Smooth muscle cell (in vitro differentiated cells): ENCODE measurements at regions not wholly inside any gene's neighbourhood (a gene's known extent, or its start where the extent isn't known, plus 50 kb on each side); places are given as distances from the start of the nearest gene placed in this dataset.

ENCODE experiments used
- DNase-seq: peaks from one replicate; lab custom pipeline; 2025; ENCODE audit not compliant: unreplicated experiment; lab: John Stamatoyannopoulos, UW
- H2AFZ ChIP-seq: fragments of 200-600 bp; sonication (generic); 2 replicates; pipeline ENCODE4 v1.6.0; 2016; ENCODE audit warnings: antibody characterized with exemption, low read depth, mild to moderate bottlenecking
- H3F3A ChIP-seq: fragments of 200-600 bp; sonication (generic); 2 replicates; pipeline ENCODE4 v1.6.0; 2017; ENCODE audit warnings: antibody characterized with exemption, low read depth
- H3K27ac ChIP-seq: fragments of 200-600 bp; sonication (generic); 2 replicates; pipeline ENCODE4 v1.5.1; 2016; ENCODE audit warnings: low read depth, mild to moderate bottlenecking
- H3K27me3 ChIP-seq: fragments of 200-600 bp; sonication (generic); 2 replicates; pipeline ENCODE4 v1.6.1; 2016; ENCODE audit warnings: low read depth, mild to moderate bottlenecking
- H3K36me3 ChIP-seq: fragments of 200-600 bp; sonication (generic); 2 replicates; pipeline ENCODE4 v1.5.1; 2016; ENCODE audit warnings: low read depth
- H3K4me1 ChIP-seq: fragments of 200-600 bp; sonication (generic); 2 replicates; pipeline ENCODE4 v1.5.1; 2016; ENCODE audit warnings: low read depth
- H3K4me2 ChIP-seq: fragments of 200-600 bp; sonication (generic); 2 replicates; pipeline ENCODE4 v1.6.0; 2016; ENCODE audit warnings: mild to moderate bottlenecking
- H3K4me3 ChIP-seq: fragments of 200-600 bp; sonication (generic); 2 replicates; pipeline ENCODE4 v1.5.1; 2016; ENCODE audit warnings: mild to moderate bottlenecking
- H3K79me2 ChIP-seq: fragments of 200-600 bp; sonication (generic); 2 replicates; pipeline ENCODE4 v1.6.0; 2016; ENCODE audit warnings: low read depth, mild to moderate bottlenecking
- H3K9ac ChIP-seq: fragments of 200-600 bp; sonication (generic); 2 replicates; pipeline ENCODE4 v1.6.0; 2016; ENCODE audit warnings: low read depth
- H3K9me3 ChIP-seq: fragments of 200-600 bp; sonication (generic); replicated peaks from 2 replicates; pipeline ENCODE4 v1.5.1; 2016; ENCODE audit warnings: low read depth
- H4K20me1 ChIP-seq: fragments of 200-600 bp; sonication (generic); 2 replicates; pipeline ENCODE4 v1.6.0; 2016; ENCODE audit warnings: low read depth
- WGBS: methylation state at CpG from one replicate; pipeline ENCODE4 v1.1.7; 2016; ENCODE audit warnings: low lambda C conversion rate; 5-methylcytosine and 5-hydroxymethylcytosine counted together
- TF ChIP-seq, protein P1 (sequence below): fragments of 200-600 bp; sonication (generic); IDR thresholded peaks from 2 replicates; pipeline ENCODE4 v1.5.1; 2017; ENCODE audit warnings: borderline replicate concordance, mild to moderate bottlenecking, antibody characterized with exemption; ENCODE audit not compliant: insufficient read depth, poor library complexity, severe bottlenecking

GRCh38 chr20:11354846-11355245 is 562.8 kb upstream of the BTBD3 start:
- Histone ChIP-seq H3K27ac (no peak overlapping the region), H3K4me1 (peaks cover 19% of the 10 kb centered on the region), H3K36me3 (no peaks in the 10 kb centered on the region), H3F3A (no peaks in the 10 kb centered on the region), H3K79me2 (no peaks in the 10 kb centered on the region), H3K4me2 (no peak overlapping the region), H3K9me3 (no peaks in the 10 kb centered on the region), H3K9ac (no peak overlapping the region), H2AFZ (no peak overlapping the region), H3K4me3 (no peak overlapping the region), H3K27me3 (no peaks in the 10 kb centered on the region), H4K20me1 (no peaks in the 10 kb centered on the region)
- TF ChIP-seq, protein P1, sequence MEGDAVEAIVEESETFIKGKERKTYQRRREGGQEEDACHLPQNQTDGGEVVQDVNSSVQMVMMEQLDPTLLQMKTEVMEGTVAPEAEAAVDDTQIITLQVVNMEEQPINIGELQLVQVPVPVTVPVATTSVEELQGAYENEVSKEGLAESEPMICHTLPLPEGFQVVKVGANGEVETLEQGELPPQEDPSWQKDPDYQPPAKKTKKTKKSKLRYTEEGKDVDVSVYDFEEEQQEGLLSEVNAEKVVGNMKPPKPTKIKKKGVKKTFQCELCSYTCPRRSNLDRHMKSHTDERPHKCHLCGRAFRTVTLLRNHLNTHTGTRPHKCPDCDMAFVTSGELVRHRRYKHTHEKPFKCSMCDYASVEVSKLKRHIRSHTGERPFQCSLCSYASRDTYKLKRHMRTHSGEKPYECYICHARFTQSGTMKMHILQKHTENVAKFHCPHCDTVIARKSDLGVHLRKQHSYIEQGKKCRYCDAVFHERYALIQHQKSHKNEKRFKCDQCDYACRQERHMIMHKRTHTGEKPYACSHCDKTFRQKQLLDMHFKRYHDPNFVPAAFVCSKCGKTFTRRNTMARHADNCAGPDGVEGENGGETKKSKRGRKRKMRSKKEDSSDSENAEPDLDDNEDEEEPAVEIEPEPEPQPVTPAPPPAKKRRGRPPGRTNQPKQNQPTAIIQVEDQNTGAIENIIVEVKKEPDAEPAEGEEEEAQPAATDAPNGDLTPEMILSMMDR: no peak
- 89% methylated on average over 4 of the region's 4 CpGs for WGBS
- no peak for DNase-seq

DNA sequence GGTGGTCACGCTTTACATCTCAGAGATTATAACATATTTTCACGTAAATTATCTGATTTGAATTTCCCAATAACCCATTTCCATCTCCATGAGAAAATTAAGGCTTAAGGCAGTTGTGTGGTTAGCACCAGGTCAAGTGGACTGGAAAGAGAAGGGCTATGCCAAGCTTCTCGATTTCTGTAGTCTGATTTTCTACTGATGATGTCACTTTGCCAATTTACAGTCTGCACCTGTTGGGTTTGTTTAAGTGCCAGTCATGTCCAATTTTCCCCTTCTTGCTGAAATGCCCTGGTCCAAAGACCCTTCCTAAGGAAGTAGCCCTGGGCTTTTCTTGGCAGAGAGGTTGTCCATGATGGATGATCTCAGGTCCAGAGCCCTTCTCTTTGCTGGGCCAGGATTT is 562.3 kb upstream of the BTBD3 start:
- DNase-seq: no peak

DNA sequence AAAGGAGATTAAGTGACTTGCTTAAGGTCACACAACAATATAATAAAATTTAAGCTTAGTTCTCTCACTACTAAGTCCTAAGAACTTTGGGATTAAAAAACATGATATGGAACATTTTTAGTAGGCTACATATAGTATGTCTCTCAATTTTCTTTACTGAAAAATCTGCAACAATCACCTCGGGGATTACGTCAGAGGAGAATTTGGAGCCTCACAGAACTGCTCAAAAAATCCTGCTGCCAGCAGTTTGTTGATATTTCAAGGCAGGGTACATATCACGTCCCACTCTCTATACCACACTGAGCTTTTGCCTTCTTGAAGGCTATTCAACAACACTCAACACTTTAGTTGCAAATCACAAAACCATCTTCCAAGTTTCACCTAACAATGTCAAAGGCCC is 561.6 kb upstream of the BTBD3 start:
- Histone ChIP-seq H3K9ac (no peak overlapping the region), H3K27me3 (no peaks in the 10 kb centered on the region), H3K27ac (no peak overlapping the region), H2AFZ (no peak overlapping the region), H3K9me3 (no peaks in the 10 kb centered on the region), H4K20me1 (no peaks in the 10 kb centered on the region), H3K4me2 (no peak overlapping the region), H3K79me2 (no peaks in the 10 kb centered on the region), H3K36me3 (no peaks in the 10 kb centered on the region), H3F3A (no peaks in the 10 kb centered on the region), H3K4me3 (no peak overlapping the region), H3K4me1 (peaks cover 14% of the 10 kb centered on the region)
- no peak for DNase-seq
- TF ChIP-seq, protein P1: no peak
- 92% methylated on average over 3 of the region's 3 CpGs for WGBS

More for the DNA sequence above, 562.3 kb upstream of the BTBD3 start:
- Histone ChIP-seq H3F3A (no peaks in the 10 kb centered on the region), H3K9me3 (no peaks in the 10 kb centered on the region), H3K27me3 (no peaks in the 10 kb centered on the region), H3K4me2 (no peak overlapping the region), H3K4me1 (peaks cover 19% of the 10 kb centered on the region), H3K79me2 (no peaks in the 10 kb centered on the region), H3K9ac (no peak overlapping the region), H3K27ac (no peak overlapping the region), H4K20me1 (no peaks in the 10 kb centered on the region), H3K4me3 (no peak overlapping the region), H2AFZ (no peak overlapping the region), H3K36me3 (no peaks in the 10 kb centered on the region)
- 92% methylated on average over 3 of the region's 3 CpGs for WGBS
- TF ChIP-seq, protein P1: no peak

GRCh38 chr20:11362450-11362849 is 555.2 kb upstream of the BTBD3 start:
- Histone ChIP-seq H3K4me2 (no peak overlapping the region), H4K20me1 (no peaks in the 10 kb centered on the region), H3K9me3 (no peaks in the 10 kb centered on the region), H3K36me3 (no peaks in the 10 kb centered on the region), H3K27me3 (no peaks in the 10 kb centered on the region), H3K9ac (no peak overlapping the region), H3K4me3 (no peak overlapping the region), H3K79me2 (no peaks in the 10 kb centered on the region), H3K4me1 (no peaks in the 10 kb centered on the region), H3K27ac (no peak overlapping the region), H3F3A (no peaks in the 10 kb centered on the region), H2AFZ (no peak overlapping the region)
- TF ChIP-seq, protein P1: no peak
- no peak for DNase-seq
- 89% methylated on average over 3 of the region's 3 CpGs for WGBS
